GM13977 (cell line): ENCODE measurements at regions not wholly inside any gene's neighbourhood (a gene's known extent, or its start where the extent isn't known, plus 50 kb on each side); places are given as distances from the start of the nearest gene placed in this dataset.
"Not testable (repeated sequence)": the region's sequence is repeated elsewhere in the genome, so short reads cannot be mapped to it uniquely, and the experiment has no call there.

Experiments used
- DNase-seq: peaks from one replicate; pipeline ENCODE4 v3.0.0; 2012; ENCODE audit warnings: low spot score
- in situ Hi-C: fragments of 300-500 bp; cut with MboI; formaldehyde crosslinking; loops from one replicate; pipeline ENCODE4 v1.12.0; 2022; ENCODE audit warnings: low sequenced_read_pairs, low pct_unique_long_range_greater_than_20kb, mixed read lengths, inconsistent platforms; ENCODE audit not compliant: unreplicated experiment
- TF ChIP-seq, protein P1 (sequence below): IDR thresholded peaks from 2 replicates; pipeline ENCODE4 v1.5.1; 2012; ENCODE audit warnings: mild to moderate bottlenecking, control low read depth; ENCODE audit not compliant: insufficient read depth; ENCODE audit errors: extremely low read depth, missing control alignments

DNA sequence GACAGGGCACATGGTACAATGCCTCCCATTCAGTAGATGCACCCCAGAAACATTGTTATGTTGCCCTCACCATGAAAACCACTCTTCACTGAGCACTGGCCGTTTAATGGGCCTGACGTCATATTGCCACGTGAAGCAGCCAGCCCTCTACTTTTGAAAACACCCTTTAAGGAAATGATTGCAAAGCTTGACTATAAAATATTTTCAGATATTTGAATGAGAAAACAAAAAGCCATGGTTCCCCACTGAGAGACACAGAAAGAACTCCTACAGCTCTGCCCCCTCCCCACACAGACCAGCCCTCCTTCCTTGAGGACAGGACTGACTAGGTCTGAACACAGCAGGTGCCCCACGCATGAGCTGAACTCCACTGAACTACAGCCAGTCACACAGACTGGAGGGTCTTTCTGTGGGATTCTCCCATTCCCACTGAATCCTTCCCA lies 349.1 kb downstream of the ANAPC1 start:
- in situ Hi-C loops, result no loop called here
- no peak for DNase-seq
- TF ChIP-seq, protein P1, sequence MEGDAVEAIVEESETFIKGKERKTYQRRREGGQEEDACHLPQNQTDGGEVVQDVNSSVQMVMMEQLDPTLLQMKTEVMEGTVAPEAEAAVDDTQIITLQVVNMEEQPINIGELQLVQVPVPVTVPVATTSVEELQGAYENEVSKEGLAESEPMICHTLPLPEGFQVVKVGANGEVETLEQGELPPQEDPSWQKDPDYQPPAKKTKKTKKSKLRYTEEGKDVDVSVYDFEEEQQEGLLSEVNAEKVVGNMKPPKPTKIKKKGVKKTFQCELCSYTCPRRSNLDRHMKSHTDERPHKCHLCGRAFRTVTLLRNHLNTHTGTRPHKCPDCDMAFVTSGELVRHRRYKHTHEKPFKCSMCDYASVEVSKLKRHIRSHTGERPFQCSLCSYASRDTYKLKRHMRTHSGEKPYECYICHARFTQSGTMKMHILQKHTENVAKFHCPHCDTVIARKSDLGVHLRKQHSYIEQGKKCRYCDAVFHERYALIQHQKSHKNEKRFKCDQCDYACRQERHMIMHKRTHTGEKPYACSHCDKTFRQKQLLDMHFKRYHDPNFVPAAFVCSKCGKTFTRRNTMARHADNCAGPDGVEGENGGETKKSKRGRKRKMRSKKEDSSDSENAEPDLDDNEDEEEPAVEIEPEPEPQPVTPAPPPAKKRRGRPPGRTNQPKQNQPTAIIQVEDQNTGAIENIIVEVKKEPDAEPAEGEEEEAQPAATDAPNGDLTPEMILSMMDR, result no peak

GRCh38 chr2:111535404-111535803 lies 348.6 kb downstream of the ANAPC1 start:
- no peak for DNase-seq
- in situ Hi-C loops, result no loop called here
- TF ChIP-seq, protein P1, result no peak

DNA sequence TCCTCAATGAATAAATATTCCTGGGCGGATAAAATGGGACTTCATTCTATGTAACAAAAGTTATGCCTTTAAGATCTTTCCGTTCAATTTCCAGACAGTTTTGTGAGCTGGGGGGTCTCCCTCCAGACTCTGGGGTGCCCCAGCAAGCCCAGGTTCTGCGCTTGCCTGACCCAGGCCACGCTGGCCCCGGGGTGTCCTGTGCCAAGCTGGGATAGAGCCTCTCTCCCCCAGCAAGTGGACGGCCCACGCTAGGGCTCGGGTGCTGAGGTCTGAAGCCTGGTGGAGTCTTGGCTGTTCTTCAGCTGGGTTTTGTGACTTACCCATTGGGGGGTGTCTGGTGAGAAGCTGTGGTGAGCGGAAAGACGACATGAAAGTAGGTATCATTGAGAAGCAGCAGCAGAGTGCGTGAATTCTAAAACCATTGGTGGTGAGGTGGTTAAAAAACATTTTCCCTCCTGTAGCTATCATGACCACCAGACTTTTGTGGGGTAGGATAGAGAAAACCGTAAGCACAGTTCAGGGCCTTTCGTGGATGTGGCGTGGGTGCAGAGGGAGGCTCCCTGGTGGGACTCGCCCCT lies 346.8 kb downstream of the ANAPC1 start:
- DNase-seq, result no peak
- TF ChIP-seq, protein P1, result no peak
- in situ Hi-C loops, result no loop called here

DNA sequence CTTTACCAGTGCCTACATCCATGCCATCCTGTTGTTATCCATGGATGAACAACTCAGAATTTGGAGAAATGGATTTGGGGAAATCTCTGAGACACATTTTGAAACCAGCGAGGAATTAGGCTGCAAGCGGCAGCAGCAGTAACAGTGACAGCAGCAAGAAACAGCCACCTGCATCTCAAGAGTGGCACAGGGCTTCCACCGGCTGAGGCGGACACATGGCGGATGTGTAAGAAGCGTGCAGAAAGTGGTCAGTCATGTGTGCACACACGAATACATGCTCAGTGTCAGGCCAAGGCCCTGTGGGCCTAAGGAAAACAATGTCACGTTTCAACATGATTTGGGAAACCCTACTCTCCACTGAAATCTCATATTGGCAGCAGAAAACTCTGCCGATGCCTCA lies 344.0 kb downstream of the ANAPC1 start:
- DNase-seq, in situ Hi-C loops: not testable (repeated sequence)

DNA sequence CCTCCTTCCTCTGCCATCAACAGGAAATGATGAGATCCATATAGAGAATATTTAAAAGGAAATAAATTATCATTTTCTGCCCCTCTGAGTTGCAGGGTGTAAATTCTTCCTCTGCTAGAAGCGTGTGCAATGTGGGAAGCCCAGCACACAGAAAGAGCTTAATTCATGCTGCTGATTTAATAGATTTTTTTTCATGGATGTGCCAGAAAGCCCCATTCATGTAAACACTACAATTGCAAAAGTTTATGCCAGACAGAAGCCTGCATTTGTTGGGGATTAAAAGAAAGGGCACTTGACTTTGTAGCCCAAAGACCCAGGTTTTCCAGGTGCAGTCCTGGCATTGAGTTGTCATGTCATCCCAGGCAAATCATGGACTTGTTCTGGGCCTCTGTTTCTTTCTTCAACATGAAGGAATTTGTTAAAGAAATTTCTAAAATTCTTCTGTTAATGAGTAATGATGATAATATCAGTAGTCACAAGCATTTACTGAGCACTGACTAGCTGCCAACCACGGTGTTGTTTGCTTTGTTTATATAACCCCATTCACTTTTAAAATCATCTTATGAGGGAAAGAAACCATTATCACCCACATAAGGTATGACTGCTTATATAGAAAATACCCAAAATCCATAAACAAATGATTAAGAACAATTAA lies 341.7 kb downstream of the ANAPC1 start:
- DNase-seq, in situ Hi-C loops: not testable (repeated sequence)

DNA sequence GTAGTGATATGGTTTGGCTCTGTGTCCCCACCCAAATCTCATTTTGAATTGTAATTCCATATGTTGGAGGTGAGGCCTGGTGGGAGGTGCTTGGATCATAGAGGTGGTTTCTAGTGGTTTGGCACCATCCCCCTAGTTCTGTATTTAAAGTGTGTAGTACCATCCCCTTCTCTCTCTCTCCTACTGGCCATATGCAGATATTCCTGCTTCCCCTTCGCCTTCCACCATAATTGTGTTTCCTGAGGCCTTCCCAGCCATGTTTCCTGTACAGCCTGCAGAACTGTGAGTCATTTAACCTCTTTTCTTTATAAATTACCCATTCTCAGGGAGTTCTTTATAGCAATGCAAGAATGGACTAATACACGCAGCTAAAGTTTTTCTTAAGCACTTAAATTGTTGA lies 340.0 kb downstream of the ANAPC1 start:
- in situ Hi-C loops, DNase-seq: not testable (repeated sequence)

DNA sequence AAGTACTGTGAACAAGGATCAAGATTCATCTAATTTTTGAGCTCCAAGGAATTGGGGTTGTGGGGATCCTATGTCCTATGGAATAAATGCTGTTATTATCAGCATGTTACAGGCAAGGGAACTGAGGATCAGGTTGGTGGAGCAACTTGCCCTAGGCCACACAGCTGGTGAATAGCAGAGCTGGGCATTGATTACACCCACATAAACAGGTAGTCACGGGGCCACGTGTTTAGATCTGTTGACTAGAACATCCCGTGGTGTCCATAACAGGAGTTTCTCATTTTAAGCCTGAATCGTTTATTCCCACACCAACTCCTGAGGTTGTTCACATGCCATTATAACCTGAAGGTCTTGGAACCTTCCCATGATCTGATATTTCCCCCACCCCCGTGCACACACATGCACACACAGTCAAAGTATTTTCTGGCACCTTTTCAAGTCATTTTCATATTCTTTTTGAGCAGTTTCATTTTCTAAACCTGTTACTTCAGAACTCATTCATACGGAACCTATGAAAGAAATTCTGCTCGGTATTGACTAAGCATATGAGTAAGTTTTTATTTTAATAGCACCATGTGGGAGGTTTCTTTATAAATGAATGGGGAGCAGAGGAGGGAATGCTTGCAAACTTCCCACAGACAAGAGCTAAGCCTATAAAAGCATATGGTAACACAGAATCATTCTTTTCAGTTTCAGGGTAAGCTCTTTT lies 338.1 kb downstream of the ANAPC1 start:
- DNase-seq, in situ Hi-C loops: not testable (repeated sequence)

- in situ Hi-C loops, DNase-seq: not testable (repeated sequence)
These were observed 337.4 kb downstream of the ANAPC1 start for GRCh38 chr2:111546578-111546977.

DNA sequence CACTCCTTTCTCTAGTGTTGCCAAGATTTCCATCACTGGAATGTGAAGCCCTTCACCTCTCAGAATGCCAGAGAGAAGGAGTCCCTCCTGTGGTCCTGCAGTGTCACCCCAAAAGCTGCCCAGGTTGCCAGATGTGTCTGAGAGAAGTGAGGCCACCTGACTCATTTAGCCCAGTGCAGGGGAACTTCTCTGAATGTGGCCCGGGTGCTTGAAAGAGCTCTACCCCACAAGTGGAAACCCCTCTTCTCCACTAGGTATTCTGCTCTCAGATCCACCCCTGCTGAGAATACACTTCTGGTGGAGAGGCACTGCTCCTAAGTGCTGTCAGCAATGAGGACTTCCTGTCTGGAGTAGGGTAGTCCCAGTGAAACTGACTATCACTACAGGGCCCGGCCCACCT lies 334.8 kb downstream of the ANAPC1 start:
- DNase-seq, in situ Hi-C loops: not testable (repeated sequence)

GRCh38 chr2:111551428-111551827 lies 332.6 kb downstream of the ANAPC1 start:
- in situ Hi-C loops, DNase-seq: not testable (repeated sequence)

DNA sequence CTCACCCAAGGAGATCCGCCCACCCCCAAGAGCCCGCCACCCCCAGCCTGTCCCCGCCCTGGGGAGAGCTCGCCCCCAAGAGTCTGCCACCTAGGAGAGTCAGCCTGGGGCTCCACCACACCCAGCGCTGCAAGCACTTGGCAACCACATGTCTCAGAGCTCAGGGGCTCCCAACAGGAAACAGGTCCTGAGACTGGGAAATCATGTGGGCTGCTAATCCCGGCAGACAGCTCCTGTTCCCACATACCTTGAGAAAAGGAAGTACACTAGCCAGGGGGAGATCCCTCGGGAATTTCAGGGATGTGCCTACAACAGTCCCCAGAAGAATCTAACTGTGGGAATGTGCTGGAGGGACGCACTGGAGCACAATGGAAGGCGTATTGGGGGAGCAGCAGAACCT lies 331.4 kb downstream of the ANAPC1 start:
- in situ Hi-C loops, result not testable (repeated sequence)

DNA sequence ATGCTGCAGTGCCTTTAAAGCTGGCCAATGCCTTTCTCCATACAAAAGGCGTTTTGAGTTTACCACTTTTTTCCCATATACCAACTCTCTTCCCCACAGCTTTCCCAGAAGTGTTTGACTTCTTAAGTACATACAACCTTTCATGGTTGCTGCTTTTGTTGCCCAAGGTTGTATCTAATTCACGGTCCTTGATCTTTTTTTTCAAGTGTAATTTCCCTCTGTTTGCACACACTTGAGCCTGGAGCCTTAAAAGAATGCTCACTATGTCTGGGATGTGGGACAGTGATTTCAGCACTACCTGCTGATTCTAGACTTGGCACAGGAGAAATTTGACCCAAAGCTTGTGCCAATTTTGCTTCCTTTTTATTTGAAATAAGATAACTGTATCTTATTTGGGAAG lies 324.7 kb downstream of the ANAPC1 start:
- in situ Hi-C loops, DNase-seq: not testable (repeated sequence)

More for the DNA sequence above, 331.4 kb downstream of the ANAPC1 start:
- not testable (repeated sequence) for DNase-seq

DNA sequence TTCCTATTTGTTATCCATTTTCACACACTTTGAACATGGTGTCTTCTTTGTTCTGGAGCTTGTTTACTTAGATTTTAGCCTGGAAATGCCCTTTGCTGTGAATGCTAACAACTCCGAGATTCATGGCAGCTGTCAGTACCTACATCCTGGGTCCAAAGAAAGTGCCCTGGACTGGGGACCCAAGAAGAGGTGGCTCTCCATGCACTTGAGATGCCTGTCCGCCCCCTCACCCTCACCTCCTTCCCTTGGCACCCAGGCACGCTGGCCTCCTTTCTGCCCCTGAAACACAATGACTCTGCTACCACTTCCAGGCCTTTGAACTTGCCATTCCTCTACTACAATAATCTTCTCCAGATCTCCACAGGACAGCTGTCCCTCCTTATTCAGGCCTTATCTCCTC lies 324.2 kb downstream of the ANAPC1 start:
- DNase-seq, in situ Hi-C loops: not testable (repeated sequence)

DNA sequence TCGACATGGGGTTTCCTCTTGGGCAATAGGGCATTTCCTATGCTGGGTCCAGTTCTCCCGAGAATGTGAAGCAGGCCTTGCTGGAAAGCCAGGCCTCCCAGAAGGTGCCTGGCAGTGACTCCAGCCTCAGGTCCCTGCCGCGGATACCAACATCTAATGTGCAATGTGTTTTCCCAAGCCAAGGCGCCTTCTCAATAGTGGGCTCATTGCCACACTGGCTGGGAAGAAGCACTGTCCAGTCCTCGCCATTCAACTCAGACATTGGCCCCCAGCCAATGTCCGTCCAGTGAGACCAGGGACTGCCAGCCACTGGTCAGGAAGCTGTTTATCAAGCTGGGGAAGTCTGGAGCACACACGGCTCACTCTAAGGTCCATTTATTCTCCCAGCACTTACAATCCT lies 317.9 kb downstream of the ANAPC1 start:
- DNase-seq, in situ Hi-C loops: not testable (repeated sequence)
